GM23248 (cell line): ENCODE measurements at regions not wholly inside any gene's neighbourhood (a gene's known extent, or its start where the extent isn't known, plus 50 kb on each side); places are given as distances from the start of the nearest gene placed in this dataset.
"Not testable (repeated sequence)": the region's sequence is repeated elsewhere in the genome, so short reads cannot be mapped to it uniquely, and the experiment has no call there.

Experiments
- DNase-seq: peaks from one replicate; pipeline ENCODE4 v3.0.0-alpha.2; 2015
- H2AFZ ChIP-seq: fragments of 200-600 bp; sonication (generic); 2 replicates; pipeline ENCODE4 v1.6.1; 2016; ENCODE audit warnings: antibody characterized with exemption
- H3F3A ChIP-seq: fragments of 200-600 bp; sonication (generic); 2 replicates; pipeline ENCODE4 v1.6.1; 2016; ENCODE audit warnings: mild to moderate bottlenecking, antibody characterized with exemption, mixed run types; ENCODE audit not compliant: insufficient read depth
- H3K27ac ChIP-seq: fragments of 200-600 bp; sonication (generic); 2 replicates; pipeline ENCODE4 v1.5.1; 2016; ENCODE audit warnings: mild to moderate bottlenecking
- H3K27me3 ChIP-seq: fragments of 200-600 bp; sonication (generic); replicated peaks from 2 replicates; pipeline ENCODE4 v1.6.1; 2016; ENCODE audit warnings: mild to moderate bottlenecking; ENCODE audit not compliant: insufficient read depth
- H3K36me3 ChIP-seq: fragments of 200-600 bp; sonication (generic); 2 replicates; pipeline ENCODE4 v1.6.1; 2016; ENCODE audit warnings: low read depth, mild to moderate bottlenecking
- H3K4me1 ChIP-seq: fragments of 200-600 bp; sonication (generic); 2 replicates; pipeline ENCODE4 v1.6.1; 2016; ENCODE audit warnings: mild to moderate bottlenecking; ENCODE audit not compliant: insufficient read depth
- H3K4me2 ChIP-seq: fragments of 200-600 bp; sonication (generic); one replicate; pipeline ENCODE4 v1.6.1; 2016; ENCODE audit warnings: mild to moderate bottlenecking; ENCODE audit not compliant: unreplicated experiment
- H3K4me3 ChIP-seq: fragments of 200-600 bp; sonication (generic); 2 replicates; pipeline ENCODE4 v1.5.1; 2016; ENCODE audit warnings: mild to moderate bottlenecking
- H3K79me2 ChIP-seq: fragments of 200-600 bp; sonication (generic); 2 replicates; pipeline ENCODE4 v1.6.1; 2016; ENCODE audit warnings: mild to moderate bottlenecking; ENCODE audit not compliant: insufficient read depth
- H3K9ac ChIP-seq: fragments of 200-600 bp; sonication (generic); 2 replicates; pipeline ENCODE4 v1.6.1; 2016; ENCODE audit warnings: mild to moderate bottlenecking
- H3K9me2 ChIP-seq: fragments of 200-600 bp; sonication (generic); 2 replicates; pipeline ENCODE4 v1.6.1; 2016; ENCODE audit warnings: mixed run types, mild to moderate bottlenecking, moderate library complexity; ENCODE audit not compliant: insufficient read depth
- H3K9me3 ChIP-seq: fragments of 200-600 bp; sonication (generic); one replicate; pipeline ENCODE4 v1.6.1; 2017; ENCODE audit warnings: low read depth
- H4K20me1 ChIP-seq: fragments of 200-600 bp; sonication (generic); 2 replicates; pipeline ENCODE4 v1.6.0; 2016; ENCODE audit not compliant: insufficient read depth
- EZH2 ChIP-seq: fragments of 200-600 bp; sonication (generic); IDR thresholded peaks from 2 replicates; pipeline ENCODE4 v1.6.1; 2018; ENCODE audit warnings: antibody characterized with exemption, mild to moderate bottlenecking; ENCODE audit not compliant: insufficient read depth, poor library complexity, severe bottlenecking
- EZH2phosphoT487 ChIP-seq: fragments of 200-600 bp; sonication (generic); IDR thresholded peaks from 2 replicates; pipeline ENCODE4 v1.6.1; 2018; ENCODE audit warnings: antibody characterized with exemption, moderate library complexity, mild to moderate bottlenecking, low read depth; ENCODE audit not compliant: insufficient read depth
- WGBS, 2 experiments: methylation state at CpG; one replicate each; pipeline ENCODE4 v1.1.6; 2015 to 2017; ENCODE audit warnings: low lambda C conversion rate in 2 of 2, low coverage in 1 of 2; ENCODE audit errors: missing lambda C conversion rate in 2 of 2; 5-methylcytosine and 5-hydroxymethylcytosine counted together
- in situ Hi-C: fragments of 300-500 bp; cut with MboI; formaldehyde crosslinking; loops from 2 replicates; pipeline ENCODE4 v1.15.0; 2020

- Histone ChIP-seq H3K9me3 (no peaks in the 10 kb centered on the region), H3K9me2 (no peaks in the 10 kb centered on the region), H3K4me2 (no peak overlapping the region), H4K20me1 (no peaks in the 10 kb centered on the region), H3K79me2 (no peaks in the 10 kb centered on the region), H3F3A (no peaks in the 10 kb centered on the region), H3K4me1 (no peaks in the 10 kb centered on the region), H3K27ac (no peak overlapping the region), H3K36me3 (no peaks in the 10 kb centered on the region), H3K9ac (no peak overlapping the region), H3K27me3 (no peaks in the 10 kb centered on the region), H2AFZ (no peak overlapping the region), H3K4me3 (no peak overlapping the region)
- no peak for DNase-seq
- TF ChIP-seq EZH2 (no peak), EZH2phosphoT487 (no peak)
- WGBS, 2 experiments: 20 to 24% methylated on average over 6 of the region's 6 CpGs
- in situ Hi-C loops: no loop called here
Observed at GRCh38 chr9:65405253-65405652, 120.2 kb upstream of the FOXD4L5 start.

GRCh38 chr9:65404232-65405006 is 119.4 kb upstream of the FOXD4L5 start:
- Histone ChIP-seq H3K4me3 (no peak overlapping the region), H3K4me2 (no peak overlapping the region), H3K79me2 (no peaks in the 10 kb centered on the region), H3K9me2 (no peaks in the 10 kb centered on the region), H3K9me3 (no peaks in the 10 kb centered on the region), H3K9ac (no peak overlapping the region), H3F3A (no peaks in the 10 kb centered on the region), H3K4me1 (no peaks in the 10 kb centered on the region), H3K36me3 (no peaks in the 10 kb centered on the region), H4K20me1 (no peaks in the 10 kb centered on the region), H3K27ac (no peak overlapping the region), H3K27me3 (no peaks in the 10 kb centered on the region), H2AFZ (no peak overlapping the region)
- in situ Hi-C loops: no loop called here
- WGBS, 2 experiments: 12 to 17% methylated on average over 8 to 11 of the region's 11 CpGs
- DNase-seq: no peak
- TF ChIP-seq EZH2 (no peak), EZH2phosphoT487 (no peak)

GRCh38 chr9:65403721-65404120 is 118.7 kb upstream of the FOXD4L5 start:
- 34 to 43% methylated on average over 4 to 10 of the region's 10 CpGs for WGBS, 2 experiments
- Histone ChIP-seq H3K4me3 (no peak overlapping the region), H3K9ac (no peak overlapping the region), H3K27me3 (no peaks in the 10 kb centered on the region), H3K9me3 (no peaks in the 10 kb centered on the region), H3F3A (no peaks in the 10 kb centered on the region), H2AFZ (no peak overlapping the region), H3K79me2 (no peaks in the 10 kb centered on the region), H3K36me3 (no peaks in the 10 kb centered on the region), H3K4me1 (no peaks in the 10 kb centered on the region), H3K4me2 (no peak overlapping the region), H3K27ac (no peak overlapping the region), H3K9me2 (no peaks in the 10 kb centered on the region), H4K20me1 (no peaks in the 10 kb centered on the region)
- no peak for DNase-seq
- in situ Hi-C loops: no loop called here
- TF ChIP-seq EZH2phosphoT487: no peak
- no peak for TF ChIP-seq EZH2

- H3K27ac ChIP-seq, H3K79me2 ChIP-seq, H3F3A ChIP-seq, H3K9me2 ChIP-seq, H3K4me1 ChIP-seq, H3K9me3 ChIP-seq, H4K20me1 ChIP-seq, H3K9ac ChIP-seq, H3K4me3 ChIP-seq, H3K36me3 ChIP-seq, DNase-seq, in situ Hi-C loops, H2AFZ ChIP-seq, H3K4me2 ChIP-seq, H3K27me3 ChIP-seq: not testable (repeated sequence)
- WGBS, 2 experiments: 54 to 56% methylated on average over 10 to 11 of the region's 11 CpGs
Observed at GRCh38 chr9:65403072-65403471, 118.1 kb upstream of the FOXD4L5 start.

GRCh38 chr9:65402206-65402870 is 117.3 kb upstream of the FOXD4L5 start:
- H3K27me3 ChIP-seq, H3K4me3 ChIP-seq, H3K79me2 ChIP-seq, H4K20me1 ChIP-seq, H3K4me1 ChIP-seq, H3F3A ChIP-seq, H3K9me2 ChIP-seq, H3K27ac ChIP-seq, H3K4me2 ChIP-seq, in situ Hi-C loops, H2AFZ ChIP-seq, H3K9ac ChIP-seq, H3K9me3 ChIP-seq, DNase-seq, H3K36me3 ChIP-seq: not testable (repeated sequence)
- WGBS, 2 experiments: 59 to 65% methylated on average over 16 to 18 of the region's 18 CpGs

DNA sequence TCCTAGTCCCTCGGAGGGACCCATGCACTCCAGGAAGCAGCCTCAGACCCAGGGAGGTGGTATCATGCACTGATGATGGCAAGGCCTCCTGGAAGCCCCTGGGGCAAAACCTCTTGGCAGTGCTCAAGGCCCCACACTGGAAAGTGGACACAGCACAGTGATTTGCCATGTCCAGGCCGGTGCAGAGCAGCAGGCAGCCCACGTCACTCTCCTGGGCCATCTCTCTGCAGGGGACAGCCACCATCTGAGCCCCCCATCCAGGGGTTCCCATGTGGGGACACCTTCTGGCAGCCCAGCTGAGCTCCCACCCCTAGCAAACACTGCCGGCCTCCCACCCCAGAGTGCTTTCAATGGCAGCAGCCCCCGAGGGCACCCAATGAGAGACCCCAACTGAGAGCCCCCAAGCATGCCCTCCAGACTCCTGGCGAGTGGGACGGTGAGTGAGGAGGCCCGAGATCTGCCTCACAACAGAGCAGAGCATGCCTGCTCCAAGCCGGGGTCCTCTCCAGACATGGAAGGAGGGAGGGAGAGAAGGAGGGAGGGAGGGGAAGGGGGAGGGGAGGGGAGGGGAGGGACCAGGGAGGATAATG is 116.5 kb upstream of the FOXD4L5 start:
- H3K27me3 ChIP-seq, H3F3A ChIP-seq, in situ Hi-C loops, DNase-seq, H3K4me1 ChIP-seq, H3K9me2 ChIP-seq, H3K79me2 ChIP-seq, H3K4me2 ChIP-seq, H3K4me3 ChIP-seq, H2AFZ ChIP-seq, H3K27ac ChIP-seq, H4K20me1 ChIP-seq, H3K36me3 ChIP-seq, H3K9ac ChIP-seq, H3K9me3 ChIP-seq: not testable (repeated sequence)
- WGBS, 2 experiments: 28% methylated on average over 7 to 9 of the region's 9 CpGs
